Ascending aorta (tissue), 2 donors: ENCODE measurements at regions not wholly inside any gene's neighbourhood (a gene's known extent, or its start where the extent isn't known, plus 50 kb on each side); places are given as distances from the start of the nearest gene placed in this dataset.
"Not testable (repeated sequence)": the region's sequence is repeated elsewhere in the genome, so short reads cannot be mapped to it uniquely, and the experiment has no call there.

Experiments
- DNase-seq, 2 donors: peaks; one replicate each; pipeline ENCODE4 v3.0.0-alpha.2; 2019; ENCODE audit warnings: low spot score in 2 of 2
- H3K27ac ChIP-seq, 2 donors: fragments of 200-600 bp; sonication (generic); one replicate each; pipeline ENCODE4 v1.5.1; 2016 to 2017; ENCODE audit warnings: mild to moderate bottlenecking in 1 of 2
- H3K27me3 ChIP-seq: fragments of 200-600 bp; sonication (generic); one replicate; pipeline ENCODE4 v1.5.1; 2017
- H3K36me3 ChIP-seq, 2 donors: fragments of 200-600 bp; sonication (generic); one replicate each; pipeline ENCODE4 v1.5.1; 2016
- H3K4me1 ChIP-seq, 2 donors: fragments of 200-600 bp; sonication (generic); one replicate each; pipeline ENCODE4 v1.5.1; 2016 to 2017; ENCODE audit warnings: mild to moderate bottlenecking in 1 of 2
- H3K4me3 ChIP-seq, 2 donors: fragments of 200-600 bp; sonication (generic); one replicate each; pipeline ENCODE4 v1.5.1; 2016 to 2017; ENCODE audit warnings: mild to moderate bottlenecking in 1 of 2
- H3K9me3 ChIP-seq, 2 donors: fragments of 200-600 bp; sonication (generic); one replicate each; pipeline ENCODE4 v1.5.1; 2016
- intact Hi-C: fragments of 100-400 bp; cut with DNase I; formaldehyde crosslinking; loops from one replicate; pipeline ENCODE4 v1.15.1; 2023
- TF ChIP-seq, protein P1 (sequence below), 3 experiments: fragments of 200-600 bp in 2 of 3; fragments of 450-650 bp in 1 of 3; sonication (generic) in 2 of 3; IDR thresholded peaks; one replicate each; pipeline ENCODE4 v1.5.1; 2016 to 2019; ENCODE audit warnings: antibody characterized with exemption in 3 of 3, mild to moderate bottlenecking in 1 of 3, moderate library complexity in 1 of 3

DNA sequence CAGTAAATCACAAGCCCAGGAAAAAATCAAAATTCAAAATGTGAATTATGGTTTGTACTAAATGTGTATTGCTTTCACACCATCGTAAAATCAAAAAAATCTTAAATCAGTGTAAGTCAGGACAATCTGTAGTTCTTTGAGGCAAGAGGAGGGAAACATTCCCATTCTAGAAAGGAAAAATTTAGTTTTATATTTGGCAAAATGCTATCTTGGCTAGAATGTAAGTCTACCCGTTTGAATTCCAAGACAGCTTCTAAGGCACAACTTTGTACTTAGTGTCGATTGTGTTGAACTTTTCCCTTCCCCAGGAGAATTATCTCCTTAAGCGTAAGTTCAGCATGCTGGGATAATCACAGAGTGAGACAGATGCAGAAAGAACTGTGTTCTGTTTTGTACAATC is 638.2 kb upstream of the LRRTM1 start:
- no peak overlapping the region for H3K4me3 ChIP-seq
- H3K4me1 ChIP-seq: no peaks in the 10 kb centered on the region
- no peaks in the 10 kb centered on the region for H3K36me3 ChIP-seq
- no peak for DNase-seq
- intact Hi-C loops: no loop called here
- H3K27me3 ChIP-seq: no peaks in the 10 kb centered on the region
- TF ChIP-seq, protein P1, sequence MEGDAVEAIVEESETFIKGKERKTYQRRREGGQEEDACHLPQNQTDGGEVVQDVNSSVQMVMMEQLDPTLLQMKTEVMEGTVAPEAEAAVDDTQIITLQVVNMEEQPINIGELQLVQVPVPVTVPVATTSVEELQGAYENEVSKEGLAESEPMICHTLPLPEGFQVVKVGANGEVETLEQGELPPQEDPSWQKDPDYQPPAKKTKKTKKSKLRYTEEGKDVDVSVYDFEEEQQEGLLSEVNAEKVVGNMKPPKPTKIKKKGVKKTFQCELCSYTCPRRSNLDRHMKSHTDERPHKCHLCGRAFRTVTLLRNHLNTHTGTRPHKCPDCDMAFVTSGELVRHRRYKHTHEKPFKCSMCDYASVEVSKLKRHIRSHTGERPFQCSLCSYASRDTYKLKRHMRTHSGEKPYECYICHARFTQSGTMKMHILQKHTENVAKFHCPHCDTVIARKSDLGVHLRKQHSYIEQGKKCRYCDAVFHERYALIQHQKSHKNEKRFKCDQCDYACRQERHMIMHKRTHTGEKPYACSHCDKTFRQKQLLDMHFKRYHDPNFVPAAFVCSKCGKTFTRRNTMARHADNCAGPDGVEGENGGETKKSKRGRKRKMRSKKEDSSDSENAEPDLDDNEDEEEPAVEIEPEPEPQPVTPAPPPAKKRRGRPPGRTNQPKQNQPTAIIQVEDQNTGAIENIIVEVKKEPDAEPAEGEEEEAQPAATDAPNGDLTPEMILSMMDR (IDR thresholded peaks at IDR 0.05): no peak
- H3K27ac ChIP-seq: no peak overlapping the region
- no peaks in the 10 kb centered on the region for H3K9me3 ChIP-seq

DNA sequence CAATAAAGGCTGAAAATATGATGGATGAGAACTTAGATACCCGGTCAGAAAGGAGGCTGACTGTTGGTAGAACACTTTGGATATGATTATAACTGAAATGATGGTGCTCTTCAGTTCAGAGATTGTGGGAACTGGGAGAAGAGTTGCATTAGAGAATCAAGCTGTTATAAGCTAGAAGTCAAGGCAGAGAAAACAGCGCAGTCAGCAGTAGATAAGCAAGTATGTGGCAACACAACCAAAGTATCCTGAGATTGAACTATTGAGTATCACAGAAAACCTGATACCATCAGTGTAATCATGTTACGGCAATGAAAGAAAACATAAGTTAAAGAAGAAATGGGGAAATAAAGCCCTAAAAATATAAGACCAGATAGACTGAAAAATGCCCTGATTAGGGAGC is 633.9 kb upstream of the LRRTM1 start:
- intact Hi-C loops: no loop called here
- H3K9me3 ChIP-seq: no peaks in the 10 kb centered on the region
- TF ChIP-seq, protein P1 (IDR thresholded peaks at IDR 0.05): no peak
- H3K27me3 ChIP-seq: no peaks in the 10 kb centered on the region
- H3K36me3 ChIP-seq: no peaks in the 10 kb centered on the region
- H3K4me3 ChIP-seq: no peak overlapping the region
- H3K4me1 ChIP-seq: no peaks in the 10 kb centered on the region
- DNase-seq: no peak
- H3K27ac ChIP-seq: no peak overlapping the region

DNA sequence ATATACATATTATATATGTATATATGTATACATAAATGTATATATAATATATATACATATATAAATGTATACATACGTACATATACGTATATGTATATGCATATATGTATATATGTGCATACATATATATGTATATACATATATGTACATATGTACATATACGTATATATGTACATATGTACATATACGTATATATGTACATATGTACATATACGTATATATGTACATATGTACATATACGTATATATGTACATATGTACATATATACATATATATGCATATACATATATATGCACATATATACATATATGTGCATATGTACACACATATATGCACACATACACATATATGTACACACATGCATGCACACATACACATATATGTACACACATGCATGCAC is 627.3 kb upstream of the LRRTM1 start:
- H3K9me3 ChIP-seq, H3K27ac ChIP-seq, H3K4me3 ChIP-seq, H3K4me1 ChIP-seq, H3K27me3 ChIP-seq, intact Hi-C loops, DNase-seq, H3K36me3 ChIP-seq: not testable (repeated sequence)

DNA sequence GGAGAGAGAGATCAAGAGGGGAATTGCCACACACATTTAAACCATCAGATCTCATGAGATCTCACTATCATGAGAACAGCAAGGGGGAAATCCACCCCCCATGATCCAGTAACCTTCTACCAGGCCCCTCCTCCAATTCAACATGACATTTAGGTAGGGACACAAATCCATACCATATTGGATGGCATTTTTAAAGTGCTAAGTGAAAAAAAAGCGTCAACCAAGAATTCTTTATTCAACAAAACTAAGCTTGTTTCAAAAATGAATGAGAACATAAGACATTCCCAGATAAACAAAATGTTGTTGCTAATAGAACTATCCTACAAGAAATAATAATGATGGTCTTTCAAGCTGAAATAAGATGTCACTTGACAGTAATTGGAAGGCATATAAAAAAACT is 626.2 kb upstream of the LRRTM1 start:
- intact Hi-C loops: no loop called here
- TF ChIP-seq, protein P1 (IDR thresholded peaks at IDR 0.05): no peak
- no peak for DNase-seq

DNA sequence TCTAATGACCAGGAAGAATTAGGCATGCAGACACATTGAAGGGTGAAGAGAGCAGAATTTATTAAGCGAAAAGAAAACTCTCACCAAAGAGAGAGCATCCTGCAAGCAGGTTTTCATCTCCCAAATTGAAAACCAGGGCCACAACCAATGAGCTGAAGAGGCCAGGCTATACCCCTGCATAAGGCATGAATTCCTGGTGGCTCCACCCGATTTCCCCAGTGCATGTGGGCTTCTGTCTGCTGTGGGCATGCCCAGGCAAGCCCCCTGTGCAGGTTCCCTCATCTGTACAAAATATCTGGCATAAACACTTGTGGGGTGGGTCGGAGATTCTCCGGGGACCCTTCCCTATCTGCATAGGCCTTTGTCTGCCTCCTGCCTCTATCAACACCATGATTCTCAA is 621.6 kb upstream of the LRRTM1 start:
- intact Hi-C loops: no loop called here
- Histone ChIP-seq H3K27ac (no peak overlapping the region), H3K4me1 (no peaks in the 10 kb centered on the region), H3K4me3 (no peak overlapping the region), H3K9me3 (no peaks in the 10 kb centered on the region), H3K36me3 (no peaks in the 10 kb centered on the region), H3K27me3 (no peaks in the 10 kb centered on the region)
- DNase-seq: no peak
- TF ChIP-seq, protein P1 (IDR thresholded peaks at IDR 0.05): no peak

More for the DNA sequence above, 626.2 kb upstream of the LRRTM1 start:
- Histone ChIP-seq H3K27me3 (no peaks in the 10 kb centered on the region), H3K4me3 (no peak overlapping the region), H3K27ac (no peak overlapping the region), H3K4me1 (no peaks in the 10 kb centered on the region), H3K36me3 (no peaks in the 10 kb centered on the region), H3K9me3 (no peaks in the 10 kb centered on the region)

DNA sequence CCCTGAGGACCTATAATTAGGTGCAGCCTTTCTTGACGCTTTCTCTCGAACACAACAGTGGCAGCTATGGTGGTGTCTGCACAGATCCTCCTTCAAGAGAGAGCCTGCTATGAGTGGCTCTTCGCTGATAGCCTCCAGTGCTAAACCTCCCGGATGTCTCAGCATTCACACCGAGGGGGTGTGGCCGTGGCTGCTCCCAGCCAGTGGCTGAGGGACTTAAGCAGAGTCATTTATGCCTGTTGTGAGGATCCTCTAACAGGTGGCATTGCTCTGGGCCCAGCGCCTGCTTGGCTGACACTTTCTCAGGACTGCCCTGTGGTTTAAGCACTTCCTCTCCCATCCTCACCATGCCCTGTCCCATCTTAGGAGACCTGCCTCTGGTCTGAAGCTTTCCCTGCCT is 592.0 kb upstream of the LRRTM1 start:
- intact Hi-C loops: no loop called here
- TF ChIP-seq, protein P1 (IDR thresholded peaks at IDR 0.05): no peak
- no peak for DNase-seq
- Histone ChIP-seq H3K9me3 (no peaks in the 10 kb centered on the region), H3K27ac (no peak overlapping the region), H3K36me3 (no peaks in the 10 kb centered on the region), H3K27me3 (no peaks in the 10 kb centered on the region), H3K4me1 (no peaks in the 10 kb centered on the region), H3K4me3 (no peak overlapping the region)
